CD14-positive monocyte (primary cell): ENCODE measurements at regions not wholly inside any gene's neighbourhood (a gene's known extent, or its start where the extent isn't known, plus 50 kb on each side); places are given as distances from the start of the nearest gene placed in this dataset.

Experiments used
- DNase-seq, 3 donors: peaks; one replicate each; pipeline ENCODE4 v3.0.0-alpha.2; 2011 to 2022
- H2AFZ ChIP-seq: 2 replicates; pipeline ENCODE4 v1.6.0; 2012; ENCODE audit warnings: mild to moderate bottlenecking, low read depth, low read length, inconsistent platforms; ENCODE audit not compliant: insufficient read depth, poor library complexity, severe bottlenecking
- H3K27ac ChIP-seq, 2 donors: 1 replicate in 1 of 2; 2 replicates in 1 of 2; pipeline ENCODE4 v1.5.1; 2012 to 2013; ENCODE audit warnings: low read length in 2 of 2, control low read depth in 1 of 2, inconsistent platforms in 1 of 2, low read depth in 1 of 2, mild to moderate bottlenecking in 1 of 2
- H3K27me3 ChIP-seq, 2 donors: one replicate each; pipeline versions ENCODE4 v1.6.0 to v1.6.1; 2011 to 2013; ENCODE audit warnings: low read length in 2 of 2; ENCODE audit not compliant: control insufficient read depth in 2 of 2, insufficient read depth in 2 of 2
- H3K36me3 ChIP-seq, 2 donors: replicated peaks in 1 of 2; 1 replicate in 1 of 2; 2 replicates in 1 of 2; pipeline versions ENCODE4 v1.5.1 to v1.6.1; 2012 to 2013; ENCODE audit warnings: low read length in 2 of 2, control low read depth in 1 of 2, inconsistent platforms in 1 of 2, mild to moderate bottlenecking in 1 of 2; ENCODE audit not compliant: insufficient read depth in 2 of 2, control insufficient read depth in 1 of 2
- H3K4me1 ChIP-seq, 2 donors: 1 replicate in 1 of 2; 2 replicates in 1 of 2; pipeline versions ENCODE4 v1.5.1 to v1.6.1; 2012 to 2013; ENCODE audit warnings: low read length in 2 of 2, control low read depth in 1 of 2, inconsistent platforms in 1 of 2, mild to moderate bottlenecking in 1 of 2, moderate library complexity in 1 of 2; ENCODE audit not compliant: insufficient read depth in 2 of 2, control insufficient read depth in 1 of 2
- H3K4me2 ChIP-seq: replicated peaks from 2 replicates; pipeline ENCODE3; 2012; ENCODE audit warnings: low read length, moderate library complexity, mild to moderate bottlenecking; ENCODE audit not compliant: poor library complexity, severe bottlenecking; ENCODE audit errors: extremely low read depth
- H3K4me3 ChIP-seq, 3 experiments: fragments of 200-600 bp in 1 of 3; sonication (generic) in 1 of 3; replicated peaks in 1 of 3; 1 replicate in 2 of 3; 2 replicates in 1 of 3; pipeline ENCODE4 v1.5.1; 2011 to 2013; ENCODE audit warnings: low read length in 3 of 3, mild to moderate bottlenecking in 3 of 3, control low read depth in 2 of 3, low read depth in 2 of 3, inconsistent platforms in 1 of 3, moderate library complexity in 1 of 3
- H3K79me2 ChIP-seq: 2 replicates; pipeline ENCODE4 v1.6.0; 2012; ENCODE audit warnings: mild to moderate bottlenecking, control low read depth, inconsistent platforms, low read length, moderate library complexity; ENCODE audit not compliant: insufficient read depth
- H3K9ac ChIP-seq: 2 replicates; pipeline ENCODE4 v1.6.0; 2017; ENCODE audit warnings: low read length, mild to moderate bottlenecking; ENCODE audit not compliant: insufficient read depth, poor library complexity, severe bottlenecking
- H3K9me3 ChIP-seq, 2 donors: replicated peaks in 1 of 2; 1 replicate in 1 of 2; 2 replicates in 1 of 2; pipeline versions ENCODE4 v1.5.1 to v1.6.1; 2012 to 2013; ENCODE audit warnings: low read length in 2 of 2, control low read depth in 1 of 2; ENCODE audit not compliant: control insufficient read depth in 1 of 2, insufficient read depth in 1 of 2
- H4K20me1 ChIP-seq: 2 replicates; pipeline ENCODE4 v1.6.0; 2012; ENCODE audit warnings: mild to moderate bottlenecking, low read length, control low read depth, moderate library complexity; ENCODE audit not compliant: insufficient read depth
- H3K27ac Mint-ChIP-seq, 7 donors: one replicate each; pipeline ENCODE4 v1.8.0; 2020; ENCODE audit warnings: mild to moderate bottlenecking in 7 of 7, mixed read lengths in 7 of 7, moderate library complexity in 6 of 7, inconsistent platforms in 2 of 7
- H3K27me3 Mint-ChIP-seq, 3 donors: one replicate each; pipeline ENCODE4 v1.8.0; 2021 to 2022; ENCODE audit warnings: low read depth in 3 of 3, mild to moderate bottlenecking in 3 of 3, mixed read lengths in 3 of 3, moderate library complexity in 3 of 3, inconsistent platforms in 1 of 3
- H3K36me3 Mint-ChIP-seq, 2 donors: one replicate each; pipeline ENCODE4 v1.8.0; 2020; ENCODE audit warnings: mixed read lengths in 2 of 2, inconsistent platforms in 1 of 2, mild to moderate bottlenecking in 1 of 2
- H3K4me1 Mint-ChIP-seq: one replicate; pipeline ENCODE4 v1.8.0; 2020; ENCODE audit warnings: mild to moderate bottlenecking, mixed read lengths
- H3K4me3 Mint-ChIP-seq, 2 donors: one replicate each; pipeline ENCODE4 v1.8.0; 2020; ENCODE audit warnings: mild to moderate bottlenecking in 2 of 2, mixed read lengths in 2 of 2, moderate library complexity in 1 of 2
- H3K9me3 Mint-ChIP-seq, 7 donors: one replicate each; pipeline ENCODE4 v1.8.0; 2020 to 2022; ENCODE audit warnings: mixed read lengths in 7 of 7, mild to moderate bottlenecking in 6 of 7, moderate library complexity in 6 of 7, inconsistent platforms in 2 of 7
- CTCF ChIP-seq: fragments of 200-600 bp; IDR thresholded peaks from one replicate; pipeline ENCODE4 v1.8.0; 2022; ENCODE audit warnings: antibody characterized with exemption, mild to moderate bottlenecking
- WGBS: methylation state at CpG from one replicate; pipeline ENCODE4 v1.1.5; 2013; ENCODE audit warnings: missing lambda C conversion rate; ENCODE audit not compliant: insufficient coverage; 5-methylcytosine and 5-hydroxymethylcytosine counted together
- intact Hi-C, 2 donors: fragments of 100-400 bp; cut with micrococcal nuclease; formaldehyde crosslinking; loops; one replicate each; pipeline versions ENCODE4 v1.15.0 to v1.15.1; 2023

- intact Hi-C loops: no loop called here
- 75% methylated on average over 3 of the region's 7 CpGs for WGBS
- H3K27me3 Mint-ChIP-seq: peaks cover 0 to 2% (median 1%) of the 10 kb centered on the region in 3 donors
- Histone ChIP-seq H3K79me2 (no peaks in the 10 kb centered on the region), H4K20me1 (no peaks in the 10 kb centered on the region), H3K27me3 (no peaks in the 10 kb centered on the region), H3K9ac (no peak overlapping the region), H3K4me2 (no peak overlapping the region), H3K9me3 (peaks cover 11 to 16% of the 10 kb centered on the region in 2 donors), H3K4me3 (no peak overlapping the region), H3K36me3 (no peaks in the 10 kb centered on the region), H3K4me1 (no peaks in the 10 kb centered on the region), H2AFZ (no peak overlapping the region), H3K27ac (no peak overlapping the region)
- no peak for DNase-seq
- TF ChIP-seq CTCF: no peak
- no peaks in the 10 kb centered on the region for H3K4me1 Mint-ChIP-seq
- H3K27ac Mint-ChIP-seq: no peak overlapping the region
- H3K4me3 Mint-ChIP-seq: no peak overlapping the region
- no peaks in the 10 kb centered on the region for H3K36me3 Mint-ChIP-seq
- H3K9me3 Mint-ChIP-seq: peaks cover 0 to 12% (median 3%) of the 10 kb centered on the region in 7 donors
Observed at GRCh38 chr3:106821801-106822200, 555.4 kb upstream of the CCDC54 start.

- H3K9ac ChIP-seq: no peak overlapping the region
- intact Hi-C loops: no loop called here
- H2AFZ ChIP-seq: no peak overlapping the region
Observed at GRCh38 chr3:106822204-106822603, 555.0 kb upstream of the CCDC54 start.

More at GRCh38 chr3:106822204-106822603, 555.0 kb upstream of the CCDC54 start:
- Histone ChIP-seq H3K27ac (no peak overlapping the region), H3K4me3 (no peak overlapping the region), H3K27me3 (no peaks in the 10 kb centered on the region), H3K4me1 (no peaks in the 10 kb centered on the region), H3K36me3 (no peaks in the 10 kb centered on the region), H4K20me1 (no peaks in the 10 kb centered on the region), H3K9me3 (peaks cover 11 to 16% of the 10 kb centered on the region in 2 donors), H3K79me2 (no peaks in the 10 kb centered on the region), H3K4me2 (no peak overlapping the region)
- Mint-ChIP-seq H3K27me3 (peaks cover 0 to 2% (median 1%) of the 10 kb centered on the region in 3 donors), H3K4me3 (no peak overlapping the region), H3K27ac (no peak overlapping the region), H3K4me1 (no peaks in the 10 kb centered on the region), H3K36me3 (no peaks in the 10 kb centered on the region), H3K9me3 (peaks cover 0 to 12% (median 3%) of the 10 kb centered on the region in 7 donors)
- DNase-seq: no peak
- no peak for TF ChIP-seq CTCF
- 90% methylated on average over 9 of the region's 11 CpGs for WGBS
